ENCODE measurements at regions not wholly inside any gene's neighbourhood (a gene's known extent, or its start where the extent isn't known, plus 50 kb on each side); places are given as distances from the start of the nearest gene placed in this dataset. TPM values are rescaled to one million over a fixed set of nuclear protein-coding genes. Genes with fewer than 3 reads are reported as not detected.

GRCh38 chr4:72627723-72628122 lies 58.7 kb upstream of the ADAMTS3 start:
- no peak overlapping the region for H3K4me3 ChIP-seq (ENCODE audit: insufficient read depth, low read depth, low read length)
- H3K4me1 ChIP-seq (ENCODE audit: control insufficient read depth, insufficient read depth, low read length), result no peaks in the 10 kb centered on the region
- H3K79me1 ChIP-seq (ENCODE audit: low read depth in 1 of 2, low read length in 2 of 2), result no peaks in the 10 kb centered on the region
- no peak overlapping the region for H3K18ac ChIP-seq (ENCODE audit: low read depth, low read length)
- no peak overlapping the region for H2AK9ac ChIP-seq (replicated peaks; ENCODE audit: low read depth, low read length, poor library complexity)
- POLR2A ChIA-PET (ENCODE audit: unreplicated experiment), result no interaction called here
- CTCF ChIA-PET, result no interaction called here
- H2AFZ ChIP-seq (replicated peaks; ENCODE audit: low read length, poor library complexity), result no peak overlapping the region
- no peak overlapping the region for H2BK120ac ChIP-seq (ENCODE audit: low read depth, low read length)
- H3K27ac ChIP-seq (ENCODE audit: insufficient read depth, low read length), result no peak overlapping the region
- H4K8ac ChIP-seq (ENCODE audit: low read depth in 2 of 2, low read length in 2 of 2), result no peak overlapping the region
- TF ChIP-seq CHD1 (IDR thresholded peaks at IDR 0.05; ENCODE audit: low read depth, low read length) (no peak), NFE2L2 (IDR thresholded peaks at IDR 0.05; ENCODE audit: low read depth, low read length) (no peak), MAZ (IDR thresholded peaks at IDR 0.05; ENCODE audit: borderline replicate concordance, low read depth, low read length) (no peak), RCOR1 (IDR thresholded peaks at IDR 0.05; ENCODE audit: insufficient replicate concordance, low read length) (no peak), USF2 (IDR thresholded peaks at IDR 0.05; ENCODE audit: low read depth, low read length) (no peak), BHLHE40 (IDR thresholded peaks at IDR 0.05; ENCODE audit: low read depth, low read length) (no peak), ELK1 (IDR thresholded peaks at IDR 0.05; ENCODE audit: borderline replicate concordance, low read depth, low read length) (no peak), RAD21 (IDR thresholded peaks at IDR 0.05; ENCODE audit: low read length) (no peak), MAFK (IDR thresholded peaks at IDR 0.05; ENCODE audit: low read depth, low read length) (no peak)
- DNase-seq (no peak), ATAC-seq (ENCODE audit: low read depth) (no peak)
- no peaks in the 10 kb centered on the region for H3K9me1 ChIP-seq (ENCODE audit: insufficient read depth, low read length)
- in situ Hi-C loops (cut with MboI; ENCODE audit: low sequenced_read_pairs), result no loop called here
- H4K20me1 ChIP-seq (ENCODE audit: insufficient read depth, low read length), result no peaks in the 10 kb centered on the region
- H3K9me3 ChIP-seq (ENCODE audit: control insufficient read depth, insufficient read depth, low read length), result no peaks in the 10 kb centered on the region
- H3K23ac ChIP-seq (ENCODE audit: low read depth, low read length), result no peak overlapping the region
- intact Hi-C loops (cut with micrococcal nuclease), result no loop called here
- no peak overlapping the region for H3K56ac ChIP-seq (ENCODE audit: extremely low read depth, insufficient read depth, low read length)
- H4K5ac ChIP-seq (ENCODE audit: low read depth, low read length), result no peak overlapping the region
- no peak overlapping the region for H3K4ac ChIP-seq (ENCODE audit: low read depth, low read length)
- no peak overlapping the region for H2AK5ac ChIP-seq (ENCODE audit: low read depth, low read length)
- H3K9ac ChIP-seq (ENCODE audit: low read depth, low read length), result no peak overlapping the region
- no peak overlapping the region for H3K4me2 ChIP-seq (ENCODE audit: low read depth, low read length)
- no peak overlapping the region for H4K91ac ChIP-seq (ENCODE audit: insufficient read depth, low read depth, low read length)
- H2BK20ac ChIP-seq (ENCODE audit: low read depth, low read length), result no peak overlapping the region
- H2BK15ac ChIP-seq (ENCODE audit: low read depth, low read length), result no peak overlapping the region
- no peaks in the 10 kb centered on the region for H3K36me3 ChIP-seq (ENCODE audit: control insufficient read depth, insufficient read depth, low read length)
- H2BK5ac ChIP-seq (ENCODE audit: low read depth, low read length, poor library complexity, severe bottlenecking), result no peak overlapping the region
- H3K27me3 ChIP-seq (ENCODE audit: control insufficient read depth, insufficient read depth, low read length), result no peaks in the 10 kb centered on the region
- dilution Hi-C loops (cut with HindIII; ENCODE audit: low sequenced_read_pairs, unreplicated experiment), result no loop called here
- H3K14ac ChIP-seq (replicated peaks; ENCODE audit: low read depth, low read length), result no peak overlapping the region
- BruUV-seq (replicated peaks), result no TSS peak

Small RNAs in the stretch of these regions (microRNA-seq; reads per million reads assigned to microRNA genes)
- gene RNU4ATAC9P (ENCODE audit: insufficient read depth, insufficient read length), result not detected

Small RNAs in the stretch of these regions (small RNA-seq; reads per million reads assigned to genes)
- gene RNU4ATAC9P, result 0 to 0.57 (median 0) reads per million in 5 experiments

All from IMR-90 (cell line).